Activated CD4-positive, alpha-beta memory T cell treated with anti-CD3 and anti-CD28 coated beads for 36 hours (primary cell): ENCODE measurements at regions not wholly inside any gene's neighbourhood (a gene's known extent, or its start where the extent isn't known, plus 50 kb on each side); places are given as distances from the start of the nearest gene placed in this dataset.
"Not testable (repeated sequence)": the region's sequence is repeated elsewhere in the genome, so short reads cannot be mapped to it uniquely, and the experiment has no call there.

ENCODE experiments used
- CTCF ChIA-PET: fragments of 350-600 bp; sonication (Branson Sonifier 250); formaldehyde crosslinking; loops from one replicate; lab custom pipeline; 2021; ENCODE audit warnings: antibody characterized with exemption, inconsistent platforms; lab: Charles Lee
- POLR2A ChIA-PET: fragments of 350-600 bp; sonication (Branson Sonifier 250); formaldehyde crosslinking; loops from one replicate; lab custom pipeline; 2021; ENCODE audit warnings: antibody characterized with exemption; lab: Charles Lee
- DNase-seq: peaks from one replicate; pipeline ENCODE4 v3.0.0-alpha.2; 2020
- H3K27ac Mint-ChIP-seq: one replicate; pipeline ENCODE4 v1.8.0; 2021; ENCODE audit warnings: mixed read lengths
- H3K27me3 Mint-ChIP-seq: one replicate; pipeline ENCODE4 v1.8.0; 2021; ENCODE audit warnings: mixed read lengths
- H3K36me3 Mint-ChIP-seq: one replicate; pipeline ENCODE4 v1.8.0; 2021; ENCODE audit warnings: mixed read lengths
- H3K4me1 Mint-ChIP-seq: one replicate; pipeline ENCODE4 v1.8.0; 2021; ENCODE audit warnings: low read depth, mixed read lengths
- H3K4me3 Mint-ChIP-seq: one replicate; pipeline ENCODE4 v1.8.0; 2021; ENCODE audit warnings: mild to moderate bottlenecking, mixed read lengths
- H3K9me3 Mint-ChIP-seq: one replicate; pipeline ENCODE4 v1.8.0; 2021; ENCODE audit warnings: mixed read lengths
- intact Hi-C: fragments of 100-400 bp; cut with micrococcal nuclease; formaldehyde crosslinking; loops from one replicate; pipeline ENCODE4 v1.15.1; 2023

DNA sequence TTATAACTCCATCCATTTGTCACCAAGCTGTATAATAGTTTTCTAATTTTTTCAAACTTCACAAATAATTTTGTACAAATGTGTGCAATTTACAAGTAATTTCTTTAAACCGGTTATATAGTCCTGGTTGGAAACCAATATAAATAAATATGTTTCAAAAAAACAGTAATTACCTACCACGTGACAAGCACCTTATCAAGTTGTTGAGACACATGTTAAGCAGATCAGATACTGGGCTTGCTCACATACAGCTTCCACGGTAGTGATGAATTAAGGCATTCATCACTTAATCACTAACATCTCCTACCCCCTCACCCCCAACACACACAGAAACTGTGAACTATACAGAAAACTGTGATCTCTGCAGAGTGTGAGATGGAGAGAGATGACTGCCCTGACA is 630.0 kb upstream of the MBL2 start:
- POLR2A ChIA-PET: no interaction called here
- Mint-ChIP-seq H3K4me3 (no peak overlapping the region), H3K9me3 (peaks cover 13% of the 10 kb centered on the region), H3K27ac (no peak overlapping the region), H3K36me3 (no peaks in the 10 kb centered on the region), H3K27me3 (no peaks in the 10 kb centered on the region), H3K4me1 (no peaks in the 10 kb centered on the region)
- intact Hi-C loops: no loop called here
- DNase-seq: no peak
- CTCF ChIA-PET: no interaction called here

DNA sequence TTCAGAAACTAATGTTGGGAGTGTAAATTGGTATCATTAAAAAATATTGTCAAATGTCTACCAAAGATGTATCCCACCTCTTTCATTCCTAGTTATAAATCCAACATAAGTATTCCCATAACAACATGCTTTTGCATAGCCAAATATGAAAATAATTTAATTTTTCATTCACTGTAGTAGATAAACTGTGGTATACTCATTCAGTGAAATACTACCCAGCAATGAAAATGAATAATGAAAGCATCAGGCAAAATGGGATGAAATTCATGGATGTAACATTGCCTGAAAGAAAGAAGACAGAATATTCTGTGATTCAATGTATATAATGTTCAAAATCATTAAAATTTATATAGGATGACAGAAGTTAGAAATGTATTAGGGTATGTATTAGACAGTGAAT is 629.0 kb upstream of the MBL2 start:
- H3K4me3 Mint-ChIP-seq: no peak overlapping the region
- peaks cover 13% of the 10 kb centered on the region for H3K9me3 Mint-ChIP-seq
- H3K27me3 Mint-ChIP-seq: no peaks in the 10 kb centered on the region
- intact Hi-C loops: no loop called here
- no peaks in the 10 kb centered on the region for H3K36me3 Mint-ChIP-seq
- no peak for DNase-seq
- POLR2A ChIA-PET: no interaction called here
- CTCF ChIA-PET: no interaction called here
- no peaks in the 10 kb centered on the region for H3K4me1 Mint-ChIP-seq
- H3K27ac Mint-ChIP-seq: no peak overlapping the region

DNA sequence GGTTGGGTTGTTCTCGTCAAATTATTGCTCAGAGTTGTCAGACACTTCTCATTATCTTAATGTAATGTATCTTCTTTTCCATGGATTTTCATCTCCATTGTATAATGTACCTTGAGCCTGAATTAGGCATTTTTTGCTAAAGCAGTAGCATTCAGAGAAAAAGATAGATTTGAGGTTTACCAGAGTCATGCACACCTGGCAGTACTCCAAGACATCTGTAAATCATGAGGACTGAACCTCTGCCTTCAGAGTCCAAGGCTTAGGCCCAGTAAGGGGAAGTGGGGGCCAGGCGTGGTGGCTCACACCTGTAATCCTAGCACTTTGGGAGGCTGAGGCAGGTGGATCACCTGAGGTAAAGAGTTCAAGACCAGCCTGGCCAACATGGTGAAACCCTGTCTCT is 624.3 kb upstream of the MBL2 start:
- peaks cover 21% of the 10 kb centered on the region for H3K9me3 Mint-ChIP-seq
- CTCF ChIA-PET: no interaction called here
- H3K4me3 Mint-ChIP-seq: no peak overlapping the region

DNA sequence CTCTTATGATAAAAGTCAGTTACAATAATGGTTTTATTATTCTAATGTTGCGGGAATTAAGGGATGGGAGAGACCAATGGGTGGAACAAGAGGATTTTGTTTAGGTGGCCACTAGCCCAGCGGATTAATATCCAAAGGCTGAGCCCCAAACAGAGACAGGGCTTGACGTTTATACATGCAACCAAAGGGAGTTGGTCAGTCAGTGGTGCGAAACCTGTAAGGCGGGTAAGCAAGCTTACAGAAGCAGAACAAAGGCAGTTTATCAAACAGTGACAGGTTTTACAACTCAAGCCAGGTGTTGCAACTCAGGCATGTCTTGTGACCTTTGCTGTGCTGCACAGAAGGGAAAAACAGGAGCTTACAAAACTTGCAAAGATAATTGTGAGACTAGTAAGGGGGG is 622.9 kb upstream of the MBL2 start:
- H3K27ac Mint-ChIP-seq: no peak overlapping the region
- intact Hi-C loops: no loop called here
- CTCF ChIA-PET: no interaction called here
- H3K9me3 Mint-ChIP-seq: peaks cover 26% of the 10 kb centered on the region
- no peaks in the 10 kb centered on the region for H3K27me3 Mint-ChIP-seq
- POLR2A ChIA-PET: no interaction called here
- no peak overlapping the region for H3K4me3 Mint-ChIP-seq
- DNase-seq: no peak
- no peaks in the 10 kb centered on the region for H3K36me3 Mint-ChIP-seq
- no peaks in the 10 kb centered on the region for H3K4me1 Mint-ChIP-seq

More for the DNA sequence above, 624.3 kb upstream of the MBL2 start:
- Mint-ChIP-seq H3K36me3 (no peaks in the 10 kb centered on the region), H3K4me1 (no peaks in the 10 kb centered on the region), H3K27ac (no peak overlapping the region), H3K27me3 (no peaks in the 10 kb centered on the region)
- no peak for DNase-seq
- intact Hi-C loops: no loop called here
- POLR2A ChIA-PET: no interaction called here

DNA sequence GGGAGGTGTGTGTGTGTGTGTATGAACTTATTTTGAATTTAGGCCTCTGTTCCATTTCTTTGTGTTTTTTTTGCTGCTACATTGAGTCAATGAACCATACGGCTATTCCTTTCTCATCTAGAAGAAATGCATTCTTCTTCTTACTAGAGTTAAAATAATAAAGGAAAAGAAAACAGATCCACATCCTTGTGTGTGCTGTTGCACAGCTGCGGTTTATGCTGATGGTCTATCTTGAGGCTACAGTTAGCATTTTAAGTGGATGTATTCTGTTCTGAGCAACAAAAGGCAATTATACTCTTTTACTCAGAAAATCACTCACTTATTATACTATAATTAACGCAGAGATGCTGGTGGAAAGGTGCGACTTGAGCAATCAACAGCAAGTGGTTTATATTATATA is 615.0 kb upstream of the MBL2 start:
- POLR2A ChIA-PET: no interaction called here
- no peak for DNase-seq
- CTCF ChIA-PET: no interaction called here
- Mint-ChIP-seq H3K36me3 (no peaks in the 10 kb centered on the region), H3K27me3 (no peaks in the 10 kb centered on the region), H3K27ac (no peak overlapping the region), H3K4me3 (no peak overlapping the region), H3K4me1 (no peaks in the 10 kb centered on the region), H3K9me3 (peaks cover 24% of the 10 kb centered on the region)
- intact Hi-C loops: no loop called here

DNA sequence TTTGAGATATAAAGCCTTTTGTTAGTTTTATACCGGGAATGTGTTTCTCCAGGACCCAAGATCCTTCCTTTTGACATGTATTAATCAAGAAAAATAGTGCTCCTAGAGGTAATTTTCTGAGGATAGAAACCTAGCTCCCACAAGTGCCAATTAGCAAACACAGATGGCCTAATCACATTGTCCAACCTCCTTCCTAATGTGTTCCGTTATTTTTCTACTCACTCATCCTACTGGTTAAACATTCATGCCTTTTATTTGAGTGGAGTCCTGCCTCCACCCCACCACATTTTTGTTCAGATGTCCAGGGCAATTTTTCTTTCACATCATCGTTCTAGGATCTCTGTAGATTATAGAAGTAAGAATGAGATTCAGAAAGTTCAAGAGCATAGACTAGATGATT is 610.0 kb upstream of the MBL2 start:
- Mint-ChIP-seq H3K27me3 (no peaks in the 10 kb centered on the region), H3K27ac (no peak overlapping the region), H3K4me1 (no peaks in the 10 kb centered on the region), H3K9me3 (peaks cover 24% of the 10 kb centered on the region), H3K36me3 (no peaks in the 10 kb centered on the region), H3K4me3 (no peak overlapping the region)
- ChIA-PET POLR2A (no interaction called here), CTCF (no interaction called here)
- DNase-seq: no peak
- intact Hi-C loops: no loop called here

DNA sequence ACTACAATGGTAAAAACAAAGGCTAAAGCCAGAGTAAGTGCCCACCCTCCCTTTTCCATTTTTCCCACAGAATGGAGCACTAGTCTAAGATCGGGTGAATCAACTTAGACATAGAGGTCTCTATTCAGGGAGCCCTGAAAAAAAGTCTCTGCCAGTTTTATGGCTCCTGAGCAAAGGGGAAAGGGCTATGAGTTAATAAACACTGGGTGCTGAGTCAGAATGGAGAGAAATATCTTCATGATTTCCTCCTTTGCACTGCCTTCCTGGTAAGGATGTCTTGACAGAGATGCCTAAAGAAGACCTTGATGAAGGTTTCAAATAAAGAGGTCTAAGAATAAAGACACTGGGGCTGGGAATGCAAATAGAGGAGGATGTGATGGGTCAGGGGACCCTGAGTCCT is 607.4 kb upstream of the MBL2 start:
- no peaks in the 10 kb centered on the region for H3K4me1 Mint-ChIP-seq
- no peak overlapping the region for H3K4me3 Mint-ChIP-seq
- H3K36me3 Mint-ChIP-seq: no peaks in the 10 kb centered on the region
- no peak overlapping the region for H3K27ac Mint-ChIP-seq
- H3K9me3 Mint-ChIP-seq: peaks cover 28% of the 10 kb centered on the region
- intact Hi-C loops: no loop called here
- ChIA-PET POLR2A (no interaction called here), CTCF (no interaction called here)
- no peak for DNase-seq
- H3K27me3 Mint-ChIP-seq: no peaks in the 10 kb centered on the region

DNA sequence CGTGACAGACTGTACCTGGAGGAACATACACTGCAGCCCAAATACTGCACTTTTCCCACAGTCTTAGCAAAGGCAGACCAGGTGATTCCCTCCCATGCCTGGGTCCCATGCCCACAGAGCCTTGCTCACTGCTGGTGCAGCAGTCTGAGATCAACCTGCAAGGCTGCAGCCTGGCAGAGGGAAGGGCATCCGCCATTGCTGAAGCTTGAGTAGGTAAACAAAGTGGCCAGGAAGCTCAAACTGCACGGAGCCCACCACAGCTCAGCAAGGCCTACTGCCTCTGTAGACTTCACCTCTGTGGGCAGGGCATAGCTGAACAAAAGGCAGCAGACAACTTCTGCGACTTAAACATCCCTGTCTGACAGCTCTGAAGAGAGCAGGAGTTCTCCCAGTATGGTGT is 597.8 kb upstream of the MBL2 start:
- Mint-ChIP-seq H3K36me3 (no peaks in the 10 kb centered on the region), H3K27me3 (no peaks in the 10 kb centered on the region), H3K9me3 (peaks cover 29% of the 10 kb centered on the region), H3K4me3 (no peak overlapping the region), H3K4me1 (no peaks in the 10 kb centered on the region), H3K27ac (no peak overlapping the region)
- POLR2A ChIA-PET: no interaction called here
- intact Hi-C loops: no loop called here
- no peak for DNase-seq
- CTCF ChIA-PET: no interaction called here

DNA sequence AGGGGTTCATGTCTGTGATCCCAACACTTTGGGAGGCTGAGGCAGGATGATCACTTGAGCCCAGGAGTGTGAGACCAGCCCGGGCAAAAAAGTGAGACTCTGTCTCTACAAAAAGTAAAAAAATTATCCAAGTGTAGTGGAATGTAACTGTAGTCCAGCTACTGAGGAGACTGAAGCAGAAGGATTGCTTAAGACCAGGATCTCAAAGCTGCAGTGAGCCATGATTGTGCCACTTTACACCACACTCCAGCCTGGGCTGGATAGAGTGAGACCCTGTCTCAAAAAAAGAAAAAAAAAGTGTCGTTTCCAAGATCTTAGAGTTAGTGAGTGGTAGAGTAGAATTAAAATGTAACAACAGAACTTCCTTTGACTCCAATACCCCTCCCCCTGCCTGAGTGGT is 589.4 kb upstream of the MBL2 start:
- H3K9me3 Mint-ChIP-seq: peaks cover 24% of the 10 kb centered on the region
- no peaks in the 10 kb centered on the region for H3K36me3 Mint-ChIP-seq
- H3K4me1 Mint-ChIP-seq: no peaks in the 10 kb centered on the region
- H3K4me3 Mint-ChIP-seq: no peak overlapping the region
- H3K27me3 Mint-ChIP-seq: no peaks in the 10 kb centered on the region
- ChIA-PET CTCF (no interaction called here), POLR2A (no interaction called here)
- no peak for DNase-seq
- intact Hi-C loops: no loop called here
- no peak overlapping the region for H3K27ac Mint-ChIP-seq

DNA sequence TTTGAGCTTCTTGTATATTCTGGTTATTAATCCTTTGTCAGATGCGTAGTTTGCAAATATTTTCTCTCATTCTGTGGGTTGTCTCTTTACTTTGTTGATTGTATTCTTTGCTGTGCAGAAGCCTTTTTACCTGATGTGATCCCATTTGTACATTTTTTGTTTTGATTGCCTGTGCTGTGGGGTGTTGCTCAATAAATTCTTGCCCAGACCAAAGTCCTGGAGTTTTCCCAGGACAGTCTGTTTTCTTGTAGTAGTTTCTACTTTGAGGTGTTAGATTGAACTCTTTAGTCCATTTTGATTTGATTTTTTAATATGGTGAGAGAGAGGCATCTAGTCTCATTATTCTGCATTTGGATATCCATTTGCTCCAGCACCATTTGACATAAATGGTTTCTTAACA is 588.7 kb upstream of the MBL2 start:
- Mint-ChIP-seq H3K9me3 (peaks cover 25% of the 10 kb centered on the region), H3K4me3 (no peak overlapping the region), H3K27ac (no peak overlapping the region), H3K36me3 (no peaks in the 10 kb centered on the region), H3K27me3 (no peaks in the 10 kb centered on the region), H3K4me1 (no peaks in the 10 kb centered on the region)
- CTCF ChIA-PET: no interaction called here
- DNase-seq: no peak
- intact Hi-C loops: no loop called here
- POLR2A ChIA-PET: no interaction called here

DNA sequence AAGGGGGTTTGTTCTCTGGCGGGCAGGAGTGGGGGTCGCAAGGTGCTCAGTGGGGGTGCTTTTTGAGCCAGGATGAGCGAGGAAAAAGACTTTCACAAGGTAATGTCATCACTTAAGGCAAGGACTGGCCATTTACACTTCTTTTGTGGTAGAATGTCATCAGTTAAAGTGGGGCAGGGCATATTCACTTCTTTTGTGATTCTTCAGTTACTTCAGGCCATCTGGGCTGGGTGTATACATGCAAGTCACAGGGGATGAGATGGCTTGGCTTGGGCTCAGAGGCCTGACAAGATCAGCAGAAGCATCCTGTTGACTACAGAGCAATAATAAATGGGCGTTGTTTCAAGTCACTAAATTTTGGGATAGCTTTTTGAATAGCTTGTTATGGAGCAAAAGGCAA is 586.4 kb upstream of the MBL2 start:
- POLR2A ChIA-PET, intact Hi-C loops, H3K4me3 Mint-ChIP-seq, H3K36me3 Mint-ChIP-seq, CTCF ChIA-PET, H3K27ac Mint-ChIP-seq, H3K4me1 Mint-ChIP-seq, H3K27me3 Mint-ChIP-seq, DNase-seq: not testable (repeated sequence)
- peaks cover 36% of the 10 kb centered on the region for H3K9me3 Mint-ChIP-seq

DNA sequence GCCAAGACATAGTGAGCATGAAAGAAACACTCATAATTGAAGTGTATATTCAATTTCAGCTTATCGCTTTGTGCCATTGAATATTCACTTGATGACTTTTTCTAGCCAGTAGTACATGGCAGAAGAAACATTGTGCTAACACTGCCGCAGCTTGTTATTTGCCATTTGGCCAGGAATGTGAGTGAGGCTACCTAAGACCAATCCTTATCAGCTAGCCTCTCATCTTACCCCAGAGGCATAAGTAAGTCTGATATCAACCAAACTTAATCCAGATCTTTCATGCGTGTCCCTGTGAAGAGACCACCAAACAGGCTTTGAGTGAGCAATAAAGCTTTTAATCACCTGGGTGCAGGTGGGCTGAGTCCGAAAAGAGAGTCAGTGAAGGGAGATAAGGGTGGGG is 586.0 kb upstream of the MBL2 start:
- H3K9me3 Mint-ChIP-seq: peaks cover 36% of the 10 kb centered on the region
- POLR2A ChIA-PET: no interaction called here
- CTCF ChIA-PET: no interaction called here

DNA sequence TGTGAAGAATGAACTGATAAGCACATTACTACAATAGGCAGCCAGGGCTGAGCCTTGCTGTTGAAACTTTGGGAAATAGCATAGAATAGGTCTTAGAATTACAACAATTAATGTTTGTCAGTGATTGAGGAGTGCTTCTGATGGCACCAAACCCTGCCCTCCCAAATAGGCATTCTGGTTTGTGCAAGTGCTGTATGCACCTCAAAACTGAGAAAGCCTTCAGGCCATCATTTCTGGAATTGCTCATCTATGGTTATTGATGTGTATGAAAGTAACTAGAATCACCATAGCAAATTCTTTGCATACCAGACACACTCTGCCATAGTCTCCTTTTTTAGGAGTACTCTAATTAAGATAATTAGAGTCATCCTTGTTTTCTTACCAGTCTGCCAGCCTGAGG is 585.0 kb upstream of the MBL2 start:
- Mint-ChIP-seq H3K36me3 (no peaks in the 10 kb centered on the region), H3K4me3 (no peak overlapping the region), H3K27me3 (no peaks in the 10 kb centered on the region), H3K9me3 (peaks cover 33% of the 10 kb centered on the region), H3K27ac (no peak overlapping the region), H3K4me1 (no peaks in the 10 kb centered on the region)
- ChIA-PET POLR2A (no interaction called here), CTCF (no interaction called here)
- DNase-seq: no peak
- intact Hi-C loops: no loop called here

More for the DNA sequence above, 586.0 kb upstream of the MBL2 start:
- Mint-ChIP-seq H3K27ac (no peak overlapping the region), H3K4me1 (no peaks in the 10 kb centered on the region), H3K27me3 (no peaks in the 10 kb centered on the region), H3K4me3 (no peak overlapping the region), H3K36me3 (no peaks in the 10 kb centered on the region)
- no peak for DNase-seq
- intact Hi-C loops: no loop called here
